ENCODE measurements at regions not wholly inside any gene's neighbourhood (a gene's known extent, or its start where the extent isn't known, plus 50 kb on each side); places are given as distances from the start of the nearest gene placed in this dataset.

DNA sequence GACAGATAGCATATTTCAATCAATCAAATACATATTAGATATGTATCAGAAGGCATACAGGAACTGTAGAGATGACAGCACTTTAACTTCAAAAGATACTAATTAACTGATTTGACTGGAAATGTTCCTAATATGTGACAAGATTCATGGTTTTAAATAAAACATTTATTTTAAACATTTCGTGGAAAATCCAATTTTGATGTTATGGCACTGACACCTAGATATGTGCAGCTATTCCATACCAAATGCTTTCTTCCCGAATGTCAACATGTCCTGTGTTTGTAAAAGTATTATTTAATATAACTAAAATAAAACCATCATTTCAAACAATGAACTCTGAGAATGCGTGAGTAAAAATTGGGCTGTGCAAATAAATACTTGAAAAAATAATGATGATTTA lies 1209.3 kb downstream of the NSUN3 start:
- TF ChIP-seq POLR2A (IDR thresholded peaks at IDR 0.05) (no peak), EP300 (IDR thresholded peaks at IDR 0.05; ENCODE audit: low read depth) (no peak)
- TF ChIP-seq, protein P1, sequence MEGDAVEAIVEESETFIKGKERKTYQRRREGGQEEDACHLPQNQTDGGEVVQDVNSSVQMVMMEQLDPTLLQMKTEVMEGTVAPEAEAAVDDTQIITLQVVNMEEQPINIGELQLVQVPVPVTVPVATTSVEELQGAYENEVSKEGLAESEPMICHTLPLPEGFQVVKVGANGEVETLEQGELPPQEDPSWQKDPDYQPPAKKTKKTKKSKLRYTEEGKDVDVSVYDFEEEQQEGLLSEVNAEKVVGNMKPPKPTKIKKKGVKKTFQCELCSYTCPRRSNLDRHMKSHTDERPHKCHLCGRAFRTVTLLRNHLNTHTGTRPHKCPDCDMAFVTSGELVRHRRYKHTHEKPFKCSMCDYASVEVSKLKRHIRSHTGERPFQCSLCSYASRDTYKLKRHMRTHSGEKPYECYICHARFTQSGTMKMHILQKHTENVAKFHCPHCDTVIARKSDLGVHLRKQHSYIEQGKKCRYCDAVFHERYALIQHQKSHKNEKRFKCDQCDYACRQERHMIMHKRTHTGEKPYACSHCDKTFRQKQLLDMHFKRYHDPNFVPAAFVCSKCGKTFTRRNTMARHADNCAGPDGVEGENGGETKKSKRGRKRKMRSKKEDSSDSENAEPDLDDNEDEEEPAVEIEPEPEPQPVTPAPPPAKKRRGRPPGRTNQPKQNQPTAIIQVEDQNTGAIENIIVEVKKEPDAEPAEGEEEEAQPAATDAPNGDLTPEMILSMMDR (IDR thresholded peaks at IDR 0.05), result no peak

Measured in transverse colon (tissue), 3 donors.